ENCODE measurements at regions not wholly inside any gene's neighbourhood (a gene's known extent, or its start where the extent isn't known, plus 50 kb on each side); places are given as distances from the start of the nearest gene placed in this dataset.

GRCh38 chr21:20646431-20647165, 351.6 kb upstream of the NCAM2 start:
- CTCF ChIA-PET = no interaction called here
- POLR2A ChIA-PET = no interaction called here
- no peak for DNase-seq (ENCODE audit: extremely low spot score)
- TF ChIP-seq ZNF384 (IDR thresholded peaks at IDR 0.05) (no peak), BHLHE40 (IDR thresholded peaks at IDR 0.05; ENCODE audit: borderline replicate concordance) (no peak), CTBP1 (IDR thresholded peaks at IDR 0.05; ENCODE audit: borderline replicate concordance) (no peak), NFRKB (IDR thresholded peaks at IDR 0.05) (no peak), ELF4 (IDR thresholded peaks at IDR 0.05) (no peak), FOXK2 (IDR thresholded peaks at IDR 0.05) (no peak), ARNT (IDR thresholded peaks at IDR 0.05) (no peak), L3MBTL2 (conservative IDR thresholded peaks at IDR 0.05) (no peak), HDGF (IDR thresholded peaks at IDR 0.05; ENCODE audit: borderline replicate concordance) (no peak), TARDBP (IDR thresholded peaks at IDR 0.05) (no peak), FOXA1 (IDR thresholded peaks at IDR 0.05) (no peak), LEF1 (IDR thresholded peaks at IDR 0.05; ENCODE audit: borderline replicate concordance) (no peak), FOXM1 (IDR thresholded peaks at IDR 0.05; ENCODE audit: borderline replicate concordance) (no peak), SUZ12 (IDR thresholded peaks at IDR 0.05) (no peak), SP1 (IDR thresholded peaks at IDR 0.05) (no peak)
- TF ChIP-seq, protein P1, sequence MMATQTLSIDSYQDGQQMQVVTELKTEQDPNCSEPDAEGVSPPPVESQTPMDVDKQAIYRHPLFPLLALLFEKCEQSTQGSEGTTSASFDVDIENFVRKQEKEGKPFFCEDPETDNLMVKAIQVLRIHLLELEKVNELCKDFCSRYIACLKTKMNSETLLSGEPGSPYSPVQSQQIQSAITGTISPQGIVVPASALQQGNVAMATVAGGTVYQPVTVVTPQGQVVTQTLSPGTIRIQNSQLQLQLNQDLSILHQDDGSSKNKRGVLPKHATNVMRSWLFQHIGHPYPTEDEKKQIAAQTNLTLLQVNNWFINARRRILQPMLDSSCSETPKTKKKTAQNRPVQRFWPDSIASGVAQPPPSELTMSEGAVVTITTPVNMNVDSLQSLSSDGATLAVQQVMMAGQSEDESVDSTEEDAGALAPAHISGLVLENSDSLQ (IDR thresholded peaks at IDR 0.05) = no peak

DNA sequence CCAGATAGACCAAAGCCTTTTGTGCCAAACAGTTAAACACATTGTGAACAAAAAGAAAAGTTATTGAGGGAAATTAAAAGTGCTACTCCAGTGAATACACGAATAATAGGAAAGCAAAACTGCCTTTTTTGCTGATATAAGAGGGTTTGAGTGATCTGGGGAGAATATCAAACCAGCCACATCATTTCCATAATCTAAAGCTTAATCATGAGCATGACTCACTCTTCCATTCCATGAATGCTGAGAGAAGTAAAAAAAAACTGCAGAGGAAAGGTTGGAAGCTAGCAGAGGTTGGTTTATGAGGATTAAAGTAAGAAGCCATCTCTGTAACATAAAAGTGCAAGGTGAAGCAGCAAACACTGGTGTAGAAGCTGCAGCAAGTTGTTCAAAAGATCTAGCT, 350.6 kb upstream of the NCAM2 start:
- TF ChIP-seq ARNT (IDR thresholded peaks at IDR 0.05) = no peak
- ChIA-PET CTCF (interaction anchor here (0.7 kb wide), 1 partner anchor 78 kb away, joined by 5 read pairs; no protein-coding TSS in a partner anchor), POLR2A (no interaction called here)
- no peak for DNase-seq (ENCODE audit: extremely low spot score)

DNA sequence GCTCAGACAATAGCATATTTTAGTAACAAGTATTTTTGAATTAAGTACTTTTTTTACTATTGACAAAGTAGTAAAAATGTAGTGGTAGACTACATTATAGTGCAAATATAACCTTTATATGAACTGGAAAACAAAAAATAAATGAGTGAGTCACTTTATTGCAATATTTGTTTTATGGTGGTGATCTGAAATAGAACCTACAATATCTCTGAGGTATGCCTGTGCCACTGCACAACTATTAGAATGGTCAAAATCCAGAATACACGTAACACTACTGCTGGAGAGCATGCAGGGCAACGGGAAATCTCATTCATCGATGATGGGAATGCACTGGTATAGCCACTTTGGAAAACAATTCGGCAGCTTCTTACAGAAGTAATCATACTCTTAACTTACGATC, 349.0 kb upstream of the NCAM2 start:
- ChIA-PET CTCF (no interaction called here), POLR2A (no interaction called here)
- DNase-seq (ENCODE audit: extremely low spot score) = no peak
- TF ChIP-seq L3MBTL2 (conservative IDR thresholded peaks at IDR 0.05) = no peak
- TF ChIP-seq, protein P1 (IDR thresholded peaks at IDR 0.05) = no peak
- no peak for TF ChIP-seq SP1 (IDR thresholded peaks at IDR 0.05)
- TF ChIP-seq SUZ12 (IDR thresholded peaks at IDR 0.05) = no peak
- no peak for TF ChIP-seq ELF4 (IDR thresholded peaks at IDR 0.05)
- no peak for TF ChIP-seq ZNF384 (IDR thresholded peaks at IDR 0.05)

DNA sequence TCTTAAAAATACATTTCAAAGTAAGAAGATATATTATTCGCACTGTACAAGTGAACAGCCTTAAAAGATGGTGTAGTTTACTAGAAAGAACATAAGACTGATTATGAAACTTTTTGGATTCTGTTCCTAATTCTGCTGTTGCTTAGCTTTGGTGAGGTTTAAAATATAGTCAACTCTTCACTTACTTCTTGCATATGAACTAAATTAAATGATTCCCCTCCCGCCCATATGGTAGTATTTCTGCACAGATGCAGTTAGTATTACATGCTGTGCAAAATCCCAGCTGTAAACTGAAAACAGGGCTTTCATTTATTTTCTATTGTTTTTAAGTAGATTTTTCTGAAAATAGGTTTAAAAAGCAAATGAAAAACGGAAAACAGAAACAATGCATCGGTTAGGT, 345.4 kb upstream of the NCAM2 start:
- ChIA-PET POLR2A (no interaction called here), CTCF (no interaction called here)
- no peak for TF ChIP-seq BHLHE40 (IDR thresholded peaks at IDR 0.05; ENCODE audit: borderline replicate concordance)
- TF ChIP-seq HDGF (IDR thresholded peaks at IDR 0.05; ENCODE audit: borderline replicate concordance) = no peak
- TF ChIP-seq FOXK2 (IDR thresholded peaks at IDR 0.05) = no peak
- TF ChIP-seq LEF1 (IDR thresholded peaks at IDR 0.05; ENCODE audit: borderline replicate concordance) = no peak
- TF ChIP-seq ARNT (IDR thresholded peaks at IDR 0.05) = no peak
- TF ChIP-seq FOXM1 (IDR thresholded peaks at IDR 0.05; ENCODE audit: borderline replicate concordance) = no peak
- no peak for TF ChIP-seq CTBP1 (IDR thresholded peaks at IDR 0.05; ENCODE audit: borderline replicate concordance)
- TF ChIP-seq SUZ12 (IDR thresholded peaks at IDR 0.05) = no peak
- TF ChIP-seq NFRKB (IDR thresholded peaks at IDR 0.05) = no peak
- no peak for TF ChIP-seq SP1 (IDR thresholded peaks at IDR 0.05)
- TF ChIP-seq ZNF384 (IDR thresholded peaks at IDR 0.05) = no peak
- no peak for TF ChIP-seq ELF4 (IDR thresholded peaks at IDR 0.05)
- TF ChIP-seq FOXA1 (IDR thresholded peaks at IDR 0.05) = no peak
- no peak for TF ChIP-seq L3MBTL2 (conservative IDR thresholded peaks at IDR 0.05)
- TF ChIP-seq TARDBP (IDR thresholded peaks at IDR 0.05) = no peak
- TF ChIP-seq, protein P1 (IDR thresholded peaks at IDR 0.05) = no peak

DNA sequence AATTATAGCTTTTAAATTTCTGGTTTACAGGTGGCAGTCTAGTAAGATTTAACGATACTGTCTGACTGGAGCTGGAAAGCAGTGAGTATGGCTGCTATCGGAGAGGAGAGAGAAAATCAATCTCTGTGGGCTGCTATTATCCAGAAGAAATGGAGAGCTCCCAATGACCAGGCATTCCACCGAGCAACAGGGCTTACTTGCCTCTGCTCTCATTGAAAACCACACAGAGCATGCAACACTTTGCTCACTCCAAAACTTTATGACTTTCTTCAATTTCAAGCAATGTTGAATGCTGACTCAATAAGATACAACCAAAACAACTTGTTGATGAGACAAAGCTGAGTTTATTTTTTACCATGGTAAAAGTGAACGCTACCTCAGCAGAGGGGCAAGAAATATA, 337.0 kb upstream of the NCAM2 start:
- ChIA-PET CTCF (no interaction called here), POLR2A (no interaction called here)
- TF ChIP-seq ELF4 (IDR thresholded peaks at IDR 0.05) (no peak), SP1 (IDR thresholded peaks at IDR 0.05) (no peak), FOXM1 (IDR thresholded peaks at IDR 0.05; ENCODE audit: borderline replicate concordance) (no peak), FOXK2 (IDR thresholded peaks at IDR 0.05) (no peak), ZNF384 (IDR thresholded peaks at IDR 0.05) (no peak), CTBP1 (IDR thresholded peaks at IDR 0.05; ENCODE audit: borderline replicate concordance) (no peak), NFRKB (IDR thresholded peaks at IDR 0.05) (no peak), FOXA1 (IDR thresholded peaks at IDR 0.05) (no peak), HDGF (IDR thresholded peaks at IDR 0.05; ENCODE audit: borderline replicate concordance) (no peak), SUZ12 (IDR thresholded peaks at IDR 0.05) (no peak), L3MBTL2 (conservative IDR thresholded peaks at IDR 0.05) (no peak)
- DNase-seq (ENCODE audit: extremely low spot score) = no peak

More for the DNA sequence above, 345.4 kb upstream of the NCAM2 start:
- no peak for DNase-seq (ENCODE audit: extremely low spot score)

GRCh38 chr21:20661745-20662422, 336.3 kb upstream of the NCAM2 start:
- no peak for DNase-seq (ENCODE audit: extremely low spot score)
- CTCF ChIA-PET = no interaction called here
- TF ChIP-seq ZNF384 (IDR thresholded peaks at IDR 0.05) (no peak), FOXM1 (IDR thresholded peaks at IDR 0.05; ENCODE audit: borderline replicate concordance) (no peak), FOXK2 (IDR thresholded peaks at IDR 0.05) (no peak), BHLHE40 (IDR thresholded peaks at IDR 0.05; ENCODE audit: borderline replicate concordance) (no peak), ARNT (IDR thresholded peaks at IDR 0.05) (no peak), ELF4 (IDR thresholded peaks at IDR 0.05) (no peak)
- POLR2A ChIA-PET = no interaction called here

Measured in HEK293T (cell line).